ENCODE measurements at regions not wholly inside any gene's neighbourhood (a gene's known extent, or its start where the extent isn't known, plus 50 kb on each side); places are given as distances from the start of the nearest gene placed in this dataset.

DNA sequence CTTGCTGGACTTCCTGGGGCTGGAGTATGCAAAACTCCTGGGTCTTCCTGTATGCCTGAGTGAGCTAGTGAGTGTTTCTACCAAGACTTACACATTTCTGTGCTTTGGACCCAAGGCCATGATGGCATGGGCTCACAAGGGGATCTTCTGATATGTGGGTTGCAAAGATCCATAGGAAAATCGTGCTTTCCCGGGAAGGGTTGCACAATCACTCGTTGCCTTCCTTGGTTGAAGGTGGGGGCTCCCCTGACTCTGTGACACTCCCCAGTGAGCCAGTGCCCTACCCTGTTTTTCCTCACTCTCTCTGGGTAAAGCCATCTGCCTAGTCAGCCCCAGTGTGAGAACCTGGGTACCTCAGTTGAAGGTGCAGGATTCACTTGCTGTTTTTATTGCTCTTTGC, 114.0 kb upstream of the CCDC179 start:
- ChIA-PET POLR2A (no interaction called here), CTCF (no interaction called here)
- DNase-seq (ENCODE audit: low read depth): no peak
- H3K27me3 ChIP-seq (ENCODE audit: control insufficient read depth, insufficient read depth, low read length): no peaks in the 10 kb centered on the region
- TF ChIP-seq, protein P1, sequence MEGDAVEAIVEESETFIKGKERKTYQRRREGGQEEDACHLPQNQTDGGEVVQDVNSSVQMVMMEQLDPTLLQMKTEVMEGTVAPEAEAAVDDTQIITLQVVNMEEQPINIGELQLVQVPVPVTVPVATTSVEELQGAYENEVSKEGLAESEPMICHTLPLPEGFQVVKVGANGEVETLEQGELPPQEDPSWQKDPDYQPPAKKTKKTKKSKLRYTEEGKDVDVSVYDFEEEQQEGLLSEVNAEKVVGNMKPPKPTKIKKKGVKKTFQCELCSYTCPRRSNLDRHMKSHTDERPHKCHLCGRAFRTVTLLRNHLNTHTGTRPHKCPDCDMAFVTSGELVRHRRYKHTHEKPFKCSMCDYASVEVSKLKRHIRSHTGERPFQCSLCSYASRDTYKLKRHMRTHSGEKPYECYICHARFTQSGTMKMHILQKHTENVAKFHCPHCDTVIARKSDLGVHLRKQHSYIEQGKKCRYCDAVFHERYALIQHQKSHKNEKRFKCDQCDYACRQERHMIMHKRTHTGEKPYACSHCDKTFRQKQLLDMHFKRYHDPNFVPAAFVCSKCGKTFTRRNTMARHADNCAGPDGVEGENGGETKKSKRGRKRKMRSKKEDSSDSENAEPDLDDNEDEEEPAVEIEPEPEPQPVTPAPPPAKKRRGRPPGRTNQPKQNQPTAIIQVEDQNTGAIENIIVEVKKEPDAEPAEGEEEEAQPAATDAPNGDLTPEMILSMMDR (IDR thresholded peaks at IDR 0.05; ENCODE audit: insufficient read depth, low read depth, low read length): no peak
- H3K4me3 ChIP-seq (ENCODE audit: low read depth, low read length): no peak overlapping the region
- no peaks in the 10 kb centered on the region for H3K36me3 ChIP-seq (ENCODE audit: control insufficient read depth, insufficient read depth, low read length)

DNA sequence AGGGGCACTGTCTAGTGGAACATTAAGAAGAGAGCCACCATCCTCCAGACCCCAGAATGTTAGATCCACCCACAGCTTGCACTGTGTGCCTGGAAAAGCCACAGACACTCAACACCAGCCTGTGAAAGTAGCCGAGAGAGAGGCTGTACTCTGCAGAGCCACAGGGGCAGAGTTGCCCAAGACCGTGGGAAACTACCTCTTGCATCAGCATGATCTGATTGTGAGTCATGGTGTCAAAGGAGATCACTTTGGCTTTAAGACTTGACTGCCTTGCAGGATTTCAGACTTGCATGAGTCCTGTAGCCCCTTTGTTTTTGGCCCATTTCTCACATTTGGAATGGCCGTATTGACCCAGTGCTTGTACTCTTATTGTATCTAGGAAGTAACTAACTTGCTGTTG, 115.9 kb upstream of the CCDC179 start:
- POLR2A ChIA-PET: no interaction called here
- CTCF ChIA-PET: no interaction called here
- no peak for DNase-seq (ENCODE audit: low read depth)

DNA sequence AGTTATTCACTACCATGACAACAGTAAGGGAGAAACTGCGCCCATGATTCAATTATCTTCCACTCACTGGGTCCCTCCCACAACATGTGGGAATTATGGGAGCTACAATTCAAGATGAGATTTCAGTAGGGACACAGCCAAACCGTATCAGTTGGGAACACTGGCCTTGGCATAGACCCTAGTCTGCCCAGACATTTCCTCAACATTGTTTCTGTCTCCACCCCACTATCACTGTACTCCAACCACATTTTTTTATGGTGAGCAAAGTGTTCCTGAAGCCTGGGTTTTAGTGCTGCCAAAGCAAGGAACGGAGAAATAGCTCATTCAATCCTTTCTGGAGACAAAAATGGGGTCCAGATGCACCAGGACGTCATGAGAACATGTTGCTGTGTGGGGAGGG, 122.6 kb upstream of the CCDC179 start:
- ChIA-PET CTCF (no interaction called here), POLR2A (no interaction called here)
- TF ChIP-seq, protein P1 (IDR thresholded peaks at IDR 0.05; ENCODE audit: insufficient read depth, low read depth, low read length): no peak
- Histone ChIP-seq H3K36me3 (ENCODE audit: control insufficient read depth, insufficient read depth, low read length) (no peaks in the 10 kb centered on the region), H3K27me3 (ENCODE audit: control insufficient read depth, insufficient read depth, low read length) (no peaks in the 10 kb centered on the region), H3K4me3 (ENCODE audit: low read depth, low read length) (no peak overlapping the region)
- DNase-seq (ENCODE audit: low read depth): no peak

More for the DNA sequence above, 115.9 kb upstream of the CCDC179 start:
- Histone ChIP-seq H3K36me3 (ENCODE audit: control insufficient read depth, insufficient read depth, low read length) (no peaks in the 10 kb centered on the region), H3K27me3 (ENCODE audit: control insufficient read depth, insufficient read depth, low read length) (no peaks in the 10 kb centered on the region), H3K4me3 (ENCODE audit: low read depth, low read length) (no peak overlapping the region)
- TF ChIP-seq, protein P1 (IDR thresholded peaks at IDR 0.05; ENCODE audit: insufficient read depth, low read depth, low read length): no peak

DNA sequence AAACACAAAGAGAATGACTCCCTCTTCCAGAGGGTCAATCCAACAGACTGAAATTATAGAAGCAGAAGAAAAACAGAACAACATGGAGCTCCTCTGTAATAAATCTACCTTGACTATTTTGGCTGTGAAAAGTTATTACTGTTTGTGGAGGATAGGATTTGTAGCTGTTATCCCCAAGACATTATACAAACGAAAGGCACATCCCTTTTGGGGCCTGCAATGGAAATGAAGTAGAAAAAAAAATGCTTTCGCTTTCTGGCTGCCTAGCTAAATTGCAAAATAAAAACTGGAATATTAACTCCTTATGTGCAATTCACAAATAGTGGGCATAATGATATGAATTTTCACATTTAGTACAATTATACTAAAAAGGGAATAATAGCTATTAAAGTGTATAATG, 123.8 kb upstream of the CCDC179 start:
- POLR2A ChIA-PET: no interaction called here
- DNase-seq (ENCODE audit: low read depth): no peak
- H3K4me3 ChIP-seq (ENCODE audit: low read depth, low read length): no peak overlapping the region
- no peaks in the 10 kb centered on the region for H3K36me3 ChIP-seq (ENCODE audit: control insufficient read depth, insufficient read depth, low read length)
- H3K27me3 ChIP-seq (ENCODE audit: control insufficient read depth, insufficient read depth, low read length): no peaks in the 10 kb centered on the region
- CTCF ChIA-PET: no interaction called here
- TF ChIP-seq, protein P1 (IDR thresholded peaks at IDR 0.05; ENCODE audit: insufficient read depth, low read depth, low read length): no peak

DNA sequence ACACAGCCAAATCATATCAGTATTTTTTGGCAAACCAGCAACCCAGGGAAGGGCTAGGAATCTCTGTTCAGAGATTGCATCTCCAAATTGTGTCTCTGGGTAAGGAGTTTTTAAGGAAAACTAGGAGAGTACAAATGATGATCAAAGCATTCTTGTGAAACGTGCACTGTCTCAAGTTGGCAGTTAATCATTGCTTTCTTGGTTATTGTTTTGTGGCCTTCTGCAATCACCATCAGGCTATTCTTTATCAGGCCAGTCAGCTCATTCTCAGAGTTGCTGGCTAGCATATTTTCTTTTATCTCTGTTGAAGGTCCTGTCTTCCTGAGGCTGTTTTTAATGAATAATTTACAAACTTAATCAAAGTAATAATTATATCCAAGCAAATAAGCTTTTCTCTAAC, 129.1 kb upstream of the CCDC179 start:
- Histone ChIP-seq H3K36me3 (ENCODE audit: control insufficient read depth, insufficient read depth, low read length) (no peaks in the 10 kb centered on the region), H3K27me3 (ENCODE audit: control insufficient read depth, insufficient read depth, low read length) (no peaks in the 10 kb centered on the region), H3K4me3 (ENCODE audit: low read depth, low read length) (no peak overlapping the region)
- CTCF ChIA-PET: no interaction called here
- POLR2A ChIA-PET: no interaction called here
- DNase-seq (ENCODE audit: low read depth): no peak
- TF ChIP-seq, protein P1 (IDR thresholded peaks at IDR 0.05; ENCODE audit: insufficient read depth, low read depth, low read length): no peak
